GM19240 (cell line): ENCODE measurements at regions not wholly inside any gene's neighbourhood (a gene's known extent, or its start where the extent isn't known, plus 50 kb on each side); places are given as distances from the start of the nearest gene placed in this dataset.

Experiments used
- DNase-seq: peaks from one replicate; pipeline ENCODE4 v3.0.0; 2011; ENCODE audit warnings: low spot score; ENCODE audit not compliant: insufficient read length

DNA sequence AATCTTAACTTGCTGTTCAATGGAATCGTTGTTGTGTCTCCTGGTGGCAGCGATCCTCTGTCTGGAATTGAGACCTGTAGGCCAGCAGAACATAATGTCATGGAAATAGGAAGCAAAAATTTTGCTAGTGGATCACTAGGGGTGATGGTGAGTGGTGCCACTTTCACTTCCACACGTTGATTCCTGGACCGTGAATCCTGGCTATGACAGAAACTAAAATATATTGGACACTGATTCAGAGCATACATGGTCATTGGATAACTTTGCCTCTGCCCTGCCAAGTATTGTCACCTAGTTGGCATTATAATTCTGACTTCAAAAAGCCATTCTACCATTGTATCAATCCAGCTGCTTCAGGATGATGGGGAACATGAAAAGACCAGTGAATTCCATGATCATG, 353.2 kb downstream of the IRX1 start:
- no peak for DNase-seq

DNA sequence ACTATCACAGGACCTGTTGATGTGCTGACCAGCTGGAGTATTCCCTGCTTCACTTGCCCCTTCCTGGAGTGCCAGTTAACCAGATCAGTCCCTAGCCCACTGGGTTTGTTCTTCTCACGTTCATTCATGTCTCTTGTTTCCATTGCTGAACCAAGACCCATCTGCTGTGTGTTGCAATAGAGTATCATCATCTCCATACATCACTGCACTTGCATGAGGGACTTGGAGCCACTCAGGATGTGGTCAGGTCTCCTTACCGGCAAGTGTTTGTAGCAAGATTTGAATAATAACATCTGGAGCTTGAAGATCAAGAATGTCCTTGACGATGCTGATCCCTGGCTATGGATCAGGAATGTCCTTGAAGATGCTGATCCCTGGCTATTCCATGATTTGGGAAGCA, 358.6 kb downstream of the IRX1 start:
- no peak for DNase-seq

DNA sequence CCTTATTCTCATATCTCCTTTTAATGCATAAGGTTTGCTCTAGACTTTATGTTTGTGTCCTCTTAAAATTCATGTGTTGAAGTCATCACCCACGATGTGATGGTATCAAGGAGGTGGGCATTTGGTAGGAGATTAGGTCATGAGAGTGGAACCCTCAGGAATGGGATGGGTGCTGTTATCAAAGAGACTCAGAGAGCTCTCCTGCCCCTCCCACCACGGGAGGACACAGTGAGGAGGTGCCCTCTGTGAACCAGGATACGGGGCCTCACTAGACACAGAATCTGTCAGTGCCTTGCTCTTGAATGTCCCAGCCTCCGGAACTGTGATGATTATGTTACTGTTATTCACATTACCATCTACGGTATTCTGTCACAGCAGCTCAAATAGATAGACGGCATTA, 359.0 kb downstream of the IRX1 start:
- no peak for DNase-seq

GRCh38 chr5:3957658-3958057, 362.0 kb downstream of the IRX1 start:
- DNase-seq: no peak

DNA sequence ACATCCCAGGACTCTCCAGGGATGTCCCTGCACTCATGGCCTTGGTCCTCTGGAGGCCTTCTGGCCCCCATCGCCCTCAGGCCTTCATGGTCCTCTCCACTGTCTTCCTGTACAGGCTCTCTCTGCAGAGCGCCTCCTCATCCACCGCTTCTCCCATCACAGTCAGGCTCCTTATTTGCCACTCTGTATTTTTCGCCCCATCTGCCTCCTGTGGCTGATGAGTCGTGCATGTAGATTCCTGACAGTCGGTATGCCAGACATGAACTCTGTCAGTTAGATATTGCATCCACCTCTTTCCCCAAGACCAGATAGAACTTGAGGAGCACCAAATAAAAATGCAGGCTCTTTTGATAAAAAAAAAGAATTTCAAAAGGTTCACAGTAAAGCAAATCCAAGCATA, 362.8 kb downstream of the IRX1 start:
- no peak for DNase-seq

GRCh38 chr5:3962113-3962512, 366.5 kb downstream of the IRX1 start:
- no peak for DNase-seq

- DNase-seq: no peak
Measured at GRCh38 chr5:3963652-3964051, 368.0 kb downstream of the IRX1 start.

GRCh38 chr5:3980156-3980555, 384.5 kb downstream of the IRX1 start:
- no peak for DNase-seq

DNA sequence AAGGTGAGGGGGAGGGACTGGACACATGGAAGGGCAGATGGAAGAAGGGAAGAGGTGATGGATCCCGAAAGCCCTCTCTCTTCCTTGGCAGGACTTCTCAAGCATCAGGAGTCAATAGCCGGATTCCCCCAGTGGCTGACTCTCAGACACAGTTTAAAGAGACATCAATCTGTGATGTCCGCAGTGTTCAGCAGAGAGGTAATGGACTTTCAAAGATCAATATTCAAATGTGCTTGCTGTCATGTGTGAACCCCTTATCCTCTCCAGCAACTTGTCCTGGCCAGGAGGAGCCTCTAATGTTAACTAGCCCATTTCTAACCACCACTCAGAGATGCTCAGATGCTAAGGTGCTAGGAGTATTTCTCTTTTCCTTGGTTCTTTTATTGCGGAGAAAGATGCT, 392.2 kb downstream of the IRX1 start:
- no peak for DNase-seq

DNA sequence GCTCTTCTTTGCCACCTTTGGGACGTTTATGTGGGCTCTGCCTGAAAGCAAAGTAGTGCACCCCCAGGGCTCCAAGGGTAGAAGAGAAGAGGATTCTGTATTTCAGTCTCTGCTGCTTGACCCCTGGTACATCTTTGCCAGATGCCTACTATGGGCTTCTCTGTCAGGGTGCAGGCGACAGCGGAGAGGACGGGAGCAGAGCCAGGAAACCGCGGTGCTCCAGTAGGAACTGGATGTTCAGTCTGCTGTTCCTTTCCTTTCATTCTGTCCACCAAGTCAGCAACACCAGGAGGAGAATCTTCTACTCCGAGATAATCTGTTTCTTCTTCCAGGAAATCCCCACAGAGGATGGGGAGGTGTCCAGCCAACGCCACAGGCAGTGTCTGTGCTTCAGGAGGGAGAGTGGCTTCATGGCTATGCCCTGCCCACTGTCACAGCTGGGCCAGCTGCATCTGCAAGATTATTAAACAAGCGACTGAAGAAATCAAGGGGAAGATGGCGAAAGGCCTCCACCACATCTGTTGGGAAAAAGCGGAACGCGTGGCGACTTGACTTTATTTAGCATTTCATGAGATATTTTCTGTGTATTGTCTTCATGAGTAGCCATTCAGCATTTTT, 398.3 kb downstream of the IRX1 start:
- DNase-seq: no peak

DNA sequence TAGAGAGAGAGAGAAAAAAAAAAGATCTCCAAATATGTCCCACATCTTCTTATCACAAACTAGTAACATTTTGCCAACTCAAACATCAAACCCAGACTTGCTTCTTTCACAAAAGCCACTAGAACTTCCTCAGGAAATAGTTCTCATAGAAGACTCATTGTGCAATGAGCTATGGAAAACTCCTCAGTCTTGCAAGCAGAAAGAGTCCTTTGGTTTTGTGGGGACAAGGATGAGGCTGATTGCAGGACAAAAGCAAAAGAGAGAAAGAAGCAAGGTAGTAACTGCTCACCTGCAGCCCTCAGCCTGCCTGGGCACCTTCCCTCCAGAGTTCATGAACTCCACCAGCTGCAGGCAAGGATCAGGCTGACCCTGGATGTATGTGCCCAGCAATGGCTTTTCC, 399.0 kb downstream of the IRX1 start:
- no peak for DNase-seq

DNA sequence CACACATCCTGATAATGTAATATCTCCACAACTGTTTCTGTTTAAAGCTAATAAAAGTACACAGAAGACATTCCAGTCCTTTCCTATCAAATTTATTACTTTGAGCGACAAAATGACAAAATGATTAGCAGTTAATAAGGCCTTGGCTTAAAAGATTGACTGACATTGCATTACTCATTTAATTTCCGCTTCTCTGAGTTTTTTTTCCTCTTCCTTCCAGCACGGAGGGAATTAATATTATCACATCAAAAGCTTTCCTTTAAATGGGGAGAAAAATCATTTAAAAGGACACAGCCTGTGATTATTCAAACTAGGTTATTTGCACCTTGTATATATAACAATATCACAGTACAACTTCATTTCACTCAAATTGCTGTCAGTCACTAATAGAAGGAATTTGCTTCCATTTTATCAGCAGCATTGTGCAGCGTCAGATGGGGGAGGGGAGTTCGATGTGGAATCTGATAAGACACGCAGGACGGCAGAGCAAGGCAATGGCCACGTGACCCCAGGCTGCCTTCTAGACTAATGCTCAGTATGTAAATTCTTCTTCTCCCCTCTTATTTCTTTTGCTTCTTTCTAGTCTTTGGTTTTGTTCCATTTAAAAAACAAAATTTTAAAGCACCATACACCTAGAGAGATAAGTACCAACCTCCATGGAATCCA, 400.5 kb downstream of the IRX1 start:
- no peak for DNase-seq

DNA sequence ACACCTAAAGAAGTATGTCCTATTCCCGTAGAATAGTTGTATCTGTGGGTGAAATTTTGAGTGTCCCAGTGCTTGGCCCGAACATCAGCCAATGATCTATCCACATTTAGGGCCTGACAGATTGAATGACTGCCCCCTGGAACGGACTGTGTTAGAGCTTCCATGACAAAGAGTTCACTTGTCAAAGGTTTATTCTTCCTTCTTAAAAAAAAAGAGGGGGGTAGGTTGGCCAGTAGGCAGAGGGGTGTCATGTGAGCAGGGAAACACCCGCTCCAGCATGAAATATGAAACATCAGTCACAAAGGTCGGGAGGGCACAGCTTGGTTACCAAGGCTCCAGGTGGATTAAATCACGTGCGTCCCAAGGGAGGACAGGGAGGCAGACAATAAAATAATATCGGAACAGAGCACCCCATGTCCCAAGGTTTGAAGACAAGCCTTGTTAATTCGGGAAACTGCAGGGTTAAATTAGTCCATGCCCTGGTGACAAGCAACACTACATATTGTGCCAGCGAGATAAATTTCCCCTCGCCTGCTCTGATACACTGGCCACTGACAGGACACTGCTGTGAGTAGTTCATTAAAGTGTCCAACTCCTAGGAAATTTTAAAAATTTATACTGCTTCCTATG, 401.2 kb downstream of the IRX1 start:
- DNase-seq: no peak

DNA sequence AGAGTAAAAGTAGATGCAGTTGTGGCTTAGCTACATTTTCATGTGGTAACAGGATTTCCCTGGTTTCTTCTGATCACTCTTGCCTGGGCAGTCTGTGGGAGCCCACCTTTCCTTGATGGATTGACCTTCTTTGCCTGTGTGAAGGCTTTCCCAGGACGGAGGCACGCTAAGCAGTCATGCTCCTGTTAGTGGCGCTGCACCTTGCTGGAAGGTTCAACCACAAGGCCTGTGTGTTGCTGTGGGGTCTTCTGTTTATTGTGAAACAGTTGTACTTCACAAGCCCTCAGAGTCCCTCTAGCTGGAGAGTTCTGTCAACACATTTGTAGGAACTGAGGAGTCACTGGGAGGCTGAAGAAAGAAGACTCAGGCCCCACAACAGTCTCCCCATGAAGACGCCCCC, 402.0 kb downstream of the IRX1 start:
- no peak for DNase-seq

DNA sequence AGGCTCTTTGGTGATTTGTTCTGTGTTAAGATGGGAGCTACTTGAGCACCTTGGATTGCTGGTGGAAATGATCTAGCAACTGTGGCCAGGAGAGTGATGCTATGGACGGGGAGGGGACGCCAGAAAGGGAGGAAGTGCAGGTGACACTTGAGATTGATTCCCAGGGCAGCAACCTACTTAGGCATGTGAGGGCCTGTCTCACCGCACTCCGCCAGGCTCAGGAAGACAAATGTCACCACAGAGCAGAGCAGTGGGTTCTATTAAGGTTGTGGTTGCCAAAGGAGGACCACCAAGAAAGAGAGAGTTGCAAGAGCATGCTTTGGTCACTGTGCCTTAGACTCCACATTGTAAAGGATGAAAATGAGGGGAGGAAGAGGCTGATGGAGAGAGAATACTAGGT, 404.3 kb downstream of the IRX1 start:
- DNase-seq: no peak

- DNase-seq: no peak
Measured at GRCh38 chr5:4001004-4001403, 405.4 kb downstream of the IRX1 start.

DNA sequence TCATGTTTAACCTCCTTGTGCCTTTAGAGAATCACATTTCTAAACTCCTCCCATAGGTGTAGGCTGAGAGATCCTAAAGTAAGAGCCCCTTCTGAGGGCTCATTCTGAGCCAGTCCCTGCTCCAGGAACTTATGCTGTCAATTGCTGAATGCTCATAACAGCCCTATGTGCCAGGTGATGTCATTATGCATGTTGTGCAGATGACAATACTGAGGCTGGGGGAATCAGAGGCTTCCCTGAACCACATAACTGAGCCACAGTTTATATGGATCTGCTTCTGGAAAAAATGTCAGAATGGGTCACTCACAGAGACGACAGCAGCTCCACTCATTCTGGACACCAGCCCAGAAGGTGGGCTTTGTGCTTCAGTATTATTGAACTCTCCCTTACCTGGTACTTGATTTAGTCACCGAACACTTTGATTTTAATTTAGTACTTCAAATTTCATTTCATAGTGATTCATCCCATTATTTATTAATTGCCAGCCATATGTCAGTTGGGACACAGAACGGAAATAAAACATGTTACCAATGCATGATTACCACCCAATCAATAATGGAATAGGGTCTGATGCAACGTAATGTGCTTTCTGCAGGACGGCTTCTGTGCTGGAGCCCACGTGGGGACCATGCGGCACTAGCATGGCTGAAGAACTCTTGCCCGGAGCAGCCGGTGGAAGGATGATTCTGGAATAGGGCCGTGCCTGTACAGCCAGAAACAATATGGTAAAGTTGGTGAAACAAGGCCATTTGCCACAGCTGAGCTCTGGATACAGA, 406.3 kb downstream of the IRX1 start:
- no peak for DNase-seq

DNA sequence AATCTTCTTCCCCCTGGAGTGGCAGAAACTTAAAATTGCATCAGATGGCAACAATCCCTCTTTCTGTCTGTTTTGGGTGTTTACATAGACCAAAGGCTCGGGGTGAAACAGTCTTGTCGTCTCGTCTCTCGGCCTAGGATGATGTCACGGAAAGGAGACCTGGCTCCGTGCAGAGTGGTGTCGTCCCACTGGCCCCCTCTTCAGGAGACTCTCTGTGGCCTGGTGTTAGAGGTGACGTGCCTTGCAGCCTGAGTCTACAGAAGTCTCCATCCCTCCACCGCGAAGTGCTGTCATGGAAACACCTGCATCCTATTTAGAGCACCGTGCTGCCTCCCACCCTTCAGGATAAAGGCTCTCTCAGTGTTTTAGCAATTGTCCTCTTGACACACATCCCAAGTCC, 409.7 kb downstream of the IRX1 start:
- DNase-seq: no peak

GRCh38 chr5:4007001-4007400, 411.4 kb downstream of the IRX1 start:
- no peak for DNase-seq

GRCh38 chr5:4011943-4012342, 416.3 kb downstream of the IRX1 start:
- no peak for DNase-seq

DNA sequence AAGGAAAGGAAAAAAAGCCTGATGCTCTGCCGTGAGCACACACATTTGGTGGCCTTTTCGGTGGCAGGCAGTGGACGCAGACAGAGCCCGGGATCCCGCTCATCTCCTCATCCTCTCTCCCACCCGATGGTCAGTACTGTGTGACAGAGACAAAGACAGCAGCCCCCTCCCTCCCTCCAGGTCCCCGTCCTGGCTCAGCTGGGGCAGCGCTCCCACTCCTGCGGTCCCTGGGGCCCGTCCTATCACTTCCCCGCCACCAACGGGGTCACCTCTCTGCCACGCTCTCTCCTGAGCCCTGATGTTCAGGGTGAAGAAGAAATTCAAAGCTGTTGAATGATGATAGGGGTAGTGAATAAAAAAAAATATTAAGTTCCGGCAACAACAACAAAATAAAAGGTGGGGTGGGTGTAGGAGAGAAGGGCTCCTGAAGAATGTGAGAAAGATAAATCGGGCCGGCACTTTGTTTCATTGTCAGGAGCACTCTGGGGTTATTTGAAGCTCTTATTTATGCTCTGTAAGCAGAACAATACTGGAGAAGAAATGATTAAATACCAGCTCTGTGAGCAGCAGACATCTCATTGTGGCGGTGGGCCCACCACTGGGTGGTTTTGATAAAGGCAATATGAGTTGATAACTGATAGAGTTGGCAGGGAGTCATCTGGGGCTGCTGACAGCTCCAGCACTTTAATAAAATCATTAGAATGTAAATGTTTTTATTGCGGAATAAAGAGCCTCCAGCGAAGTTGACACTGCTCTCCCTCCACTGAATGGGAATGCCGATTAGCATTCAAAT, 417.7 kb downstream of the IRX1 start:
- DNase-seq: no peak

GRCh38 chr5:4015709-4016108, 420.1 kb downstream of the IRX1 start:
- no peak for DNase-seq
